Inferior parietal cortex (tissue), 1 donor: ENCODE measurements at regions not wholly inside any gene's neighbourhood (a gene's known extent, or its start where the extent isn't known, plus 50 kb on each side); places are given as distances from the start of the nearest gene placed in this dataset.
A peak's percentile ranks its signal among the peaks of the same experiment; 100 is the strongest.

Source experiments
- DNase-seq: peaks from one replicate; pipeline ENCODE4 v3.0.0-alpha.2; 2016; ENCODE audit errors: extremely low spot score

DNA sequence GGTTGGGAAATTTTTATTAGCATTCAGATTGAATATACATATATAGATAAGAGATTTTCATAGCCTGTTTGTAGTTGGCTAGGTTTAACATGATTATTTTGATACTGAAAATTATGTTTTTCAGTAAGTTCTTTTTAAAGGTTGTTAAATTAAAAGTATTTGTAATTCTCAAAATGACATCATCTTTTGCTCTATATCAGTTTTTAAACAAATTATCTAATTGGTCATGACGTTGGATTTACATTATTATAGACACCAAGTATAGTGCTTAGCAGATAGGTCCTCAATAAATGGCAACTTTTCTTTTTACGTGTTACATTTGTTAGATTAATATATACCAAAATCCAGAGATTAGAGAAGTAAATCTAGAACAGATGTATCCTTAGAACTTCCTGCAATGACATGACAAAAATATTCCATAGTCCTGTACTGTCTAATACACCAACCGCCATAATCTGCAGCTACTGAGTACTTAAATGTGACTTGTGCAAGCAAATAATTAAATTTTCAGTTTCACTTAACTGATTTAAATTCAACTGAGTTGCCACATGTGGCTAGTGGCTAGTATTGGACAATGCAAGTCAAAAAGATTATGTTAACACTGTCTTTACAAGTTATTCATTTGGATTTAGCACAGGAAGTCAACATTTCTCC lies 1613.1 kb upstream of the TENM3 start:
- no peak for DNase-seq

DNA sequence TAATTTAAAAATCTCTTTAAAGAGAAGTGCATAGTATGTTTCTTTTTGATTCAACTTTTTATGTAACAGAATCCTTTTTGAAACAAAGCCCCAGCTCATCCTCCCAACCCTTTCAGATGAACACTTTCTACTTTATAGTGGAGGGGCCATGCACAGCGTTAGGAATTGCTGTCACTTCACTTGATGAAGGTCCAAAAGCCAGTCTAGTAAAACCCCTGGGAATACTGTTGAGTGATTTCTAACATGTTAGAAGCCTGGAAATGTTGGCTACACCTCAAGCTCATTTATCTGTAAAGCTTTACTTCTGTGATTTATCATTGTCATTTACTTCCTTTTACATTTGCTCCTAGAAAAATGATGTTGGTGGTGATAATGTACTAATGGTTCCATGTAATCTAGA lies 1608.9 kb upstream of the TENM3 start:
- DNase-seq, result no peak

DNA sequence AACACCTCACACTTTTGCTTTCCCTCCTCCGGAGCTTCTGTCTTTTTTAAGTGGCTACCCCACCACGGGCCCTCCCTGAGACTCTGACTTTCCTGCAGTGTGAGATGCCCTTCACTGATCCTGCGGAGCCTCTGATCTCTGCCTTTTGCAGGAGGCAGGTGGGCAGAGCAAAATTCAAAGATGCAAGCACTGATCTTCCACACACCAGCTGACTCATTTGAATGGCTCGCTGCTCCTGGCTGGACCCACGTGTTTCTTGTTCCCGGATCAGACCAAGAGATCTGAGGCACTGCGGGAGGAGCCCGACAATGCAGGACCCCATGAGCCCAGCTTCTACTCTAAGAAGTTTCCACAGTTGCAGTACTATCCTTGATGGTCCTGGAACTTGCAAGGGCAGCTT lies 1607.9 kb upstream of the TENM3 start:
- DNase-seq, result no peak

DNA sequence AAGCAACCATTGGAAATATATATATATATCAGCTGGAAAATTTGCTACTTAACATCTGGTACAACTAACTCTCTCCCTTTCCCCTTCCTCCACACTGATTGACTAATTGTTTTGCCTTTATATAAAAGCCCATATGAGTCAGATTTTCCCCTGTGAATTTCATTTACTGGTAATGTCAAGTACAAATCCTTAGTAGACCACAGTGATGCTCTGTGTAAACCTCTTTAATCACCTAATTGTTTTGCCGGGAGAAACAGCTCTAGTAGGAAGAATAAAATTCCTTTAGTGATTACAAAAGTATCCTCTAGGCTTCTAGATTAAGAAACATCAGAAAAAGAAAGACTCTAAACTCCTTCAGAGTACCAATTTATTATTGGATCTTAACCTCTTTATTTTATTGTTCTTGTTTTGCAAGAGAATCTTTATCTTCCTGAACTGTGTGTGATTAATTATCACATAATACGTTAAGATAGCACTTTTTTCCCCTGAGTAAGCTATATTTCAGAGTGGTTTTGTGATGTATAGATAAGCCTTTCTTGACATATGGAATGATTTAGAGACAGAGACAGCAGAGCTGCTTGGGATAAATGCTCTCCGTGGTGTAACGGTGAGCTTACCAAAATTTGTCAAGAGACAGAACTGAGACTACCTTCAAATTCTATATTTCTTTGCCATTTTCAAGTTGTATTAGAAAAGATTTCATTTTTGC lies 1606.4 kb upstream of the TENM3 start:
- DNase-seq, result no peak

DNA sequence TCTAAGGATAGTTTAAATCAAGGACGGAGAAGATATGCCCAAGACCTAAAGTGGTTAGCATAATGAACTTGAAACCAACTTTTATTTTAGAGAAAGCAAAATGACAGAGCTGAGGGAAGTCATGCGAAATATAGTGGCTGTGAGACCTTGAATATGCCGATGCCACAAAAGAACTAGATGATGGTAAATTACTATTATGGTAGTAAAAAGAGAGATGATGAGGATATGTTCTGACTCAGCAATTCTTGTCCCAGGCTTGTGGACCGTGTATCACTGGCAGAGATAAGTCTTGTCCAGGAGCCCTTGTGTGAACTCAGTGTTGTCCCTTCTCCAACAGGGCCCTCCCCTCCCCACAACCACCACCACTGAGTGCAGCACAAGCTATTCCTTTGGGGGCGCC lies 1605.6 kb upstream of the TENM3 start:
- DNase-seq, result no peak

DNA sequence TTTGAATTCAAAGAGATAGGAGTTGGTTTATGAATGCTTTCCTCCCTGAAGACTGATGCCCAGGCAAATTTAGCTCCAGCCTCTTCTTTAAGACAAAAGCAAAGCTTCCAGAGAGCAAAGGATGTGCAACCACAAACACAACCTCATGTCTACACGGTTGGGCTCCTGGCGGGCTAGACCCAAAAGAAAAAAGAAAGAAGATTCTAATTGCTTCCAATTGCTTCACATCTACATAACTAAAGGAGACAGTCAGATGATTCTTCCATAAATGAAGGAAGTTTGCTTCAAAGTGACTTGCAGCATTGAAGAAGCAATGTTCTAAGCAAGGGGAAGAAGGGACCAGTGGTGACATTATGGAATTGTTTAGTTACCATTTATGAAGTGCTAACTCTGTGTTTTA lies 1603.0 kb upstream of the TENM3 start:
- no peak for DNase-seq

DNA sequence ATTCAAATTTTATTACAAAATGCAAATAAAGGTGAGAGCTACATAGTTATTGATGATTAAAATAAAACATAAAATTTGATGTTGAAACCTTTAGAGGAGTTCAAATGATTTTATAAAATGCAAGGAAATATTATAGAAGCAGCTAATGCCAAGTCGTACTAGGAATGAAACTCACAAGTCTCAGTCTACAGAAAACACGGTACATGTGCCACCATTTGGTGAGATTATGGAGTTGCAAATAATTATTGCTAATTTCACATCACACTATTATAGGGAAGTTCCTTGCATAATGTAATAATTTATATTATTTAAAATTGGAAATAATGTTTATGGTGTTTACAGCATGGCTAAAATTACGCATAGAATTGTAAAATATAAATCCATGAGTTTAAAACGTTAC lies 1601.7 kb upstream of the TENM3 start:
- DNase-seq, result no peak

- DNase-seq, result no peak
Observed at GRCh38 chr4:180642732-180643131, 1600.5 kb upstream of the TENM3 start.

GRCh38 chr4:180650273-180650672 lies 1592.9 kb upstream of the TENM3 start:
- DNase-seq, result no peak

DNA sequence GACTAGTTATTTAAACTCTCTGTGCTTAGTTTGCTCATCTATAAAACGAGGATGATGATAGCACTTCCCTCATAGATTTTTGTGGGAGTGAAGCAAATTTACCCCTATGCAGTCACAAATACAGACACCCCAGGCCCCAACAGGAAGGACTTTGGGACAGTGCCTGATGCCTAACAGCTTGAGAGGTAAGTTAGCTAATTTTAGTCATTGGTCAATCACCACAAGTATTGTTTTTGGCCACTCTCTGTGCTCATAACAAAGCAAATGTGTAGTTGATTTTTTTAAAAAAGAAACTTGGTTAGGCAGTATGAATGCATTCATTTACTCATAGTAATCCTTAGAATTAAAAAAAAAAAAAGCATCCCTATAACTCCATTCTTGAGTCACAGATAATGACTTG lies 1590.7 kb upstream of the TENM3 start:
- DNase-seq, result no peak

- no peak for DNase-seq
Observed at GRCh38 chr4:180655886-180656285, 1587.3 kb upstream of the TENM3 start.

GRCh38 chr4:180657881-180658280 lies 1585.3 kb upstream of the TENM3 start:
- DNase-seq, result no peak

DNA sequence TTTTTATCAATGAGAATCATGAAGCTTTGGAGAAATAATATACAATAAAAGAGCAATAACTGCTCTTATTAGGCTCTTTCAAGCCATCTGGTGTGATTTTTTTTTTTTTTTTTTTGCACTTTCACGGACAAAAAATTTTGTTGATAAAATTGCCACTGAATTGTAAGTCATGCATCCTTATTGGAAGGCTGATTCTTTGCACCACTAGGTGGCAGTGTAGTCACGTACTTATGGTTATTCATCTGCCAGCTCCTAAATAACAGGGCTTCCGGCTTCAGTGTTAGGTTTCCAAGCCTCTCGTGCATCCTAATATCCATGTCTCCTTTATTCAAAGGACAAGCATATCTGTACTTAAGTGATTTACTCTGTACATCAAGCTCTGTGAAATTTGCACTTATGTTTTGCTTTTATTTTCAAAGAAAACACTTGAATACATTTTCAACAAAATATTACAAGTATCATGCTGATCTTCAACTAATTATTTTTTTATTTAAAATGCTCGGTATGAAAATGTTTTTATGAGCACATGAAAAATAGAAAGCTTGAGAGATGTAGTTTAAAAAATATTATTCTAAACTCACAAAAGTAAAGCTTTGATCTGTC lies 1578.3 kb upstream of the TENM3 start:
- DNase-seq, result peak; percentile 95

- no peak for DNase-seq
Observed at GRCh38 chr4:180665481-180665880, 1577.7 kb upstream of the TENM3 start.

DNA sequence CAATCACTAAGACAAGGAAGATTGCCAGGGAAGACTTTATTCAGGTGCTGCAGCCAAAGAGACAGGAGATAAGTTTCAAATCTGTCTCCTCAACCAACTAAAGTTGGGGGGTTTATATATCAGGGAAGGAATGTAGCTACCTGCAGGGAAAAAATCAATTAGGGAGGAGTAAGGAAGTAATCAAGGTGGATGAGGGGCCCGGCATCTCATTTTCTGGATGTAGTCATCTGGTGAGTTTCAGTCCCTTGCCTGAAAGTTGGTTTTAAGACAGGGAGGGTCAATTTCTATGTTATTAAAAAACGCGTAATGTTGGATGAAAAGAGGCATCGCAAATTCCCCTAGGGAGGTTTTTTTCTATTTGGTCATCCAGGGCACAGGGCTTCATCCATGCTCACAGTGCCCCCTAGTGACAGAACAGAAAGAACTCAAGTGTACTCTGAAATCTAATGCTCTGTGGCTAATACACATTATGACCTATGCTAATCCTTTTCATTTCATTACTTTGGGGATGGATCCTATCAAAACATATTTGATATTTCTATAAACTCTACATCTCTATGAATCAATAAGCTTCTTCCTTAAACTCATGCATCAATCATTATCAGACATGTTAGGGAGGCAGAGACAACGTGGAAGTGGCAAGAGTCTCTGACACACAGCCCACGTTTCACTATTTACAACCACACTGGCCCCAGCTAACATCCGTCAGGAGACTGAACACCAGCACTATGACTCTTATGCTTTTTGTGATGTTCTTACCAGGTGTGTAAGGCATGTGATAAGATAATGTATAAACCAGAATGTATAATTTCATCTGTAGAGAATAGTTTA lies 1577.0 kb upstream of the TENM3 start:
- DNase-seq, result peak; percentile 80

- no peak for DNase-seq
Observed at GRCh38 chr4:180668732-180669131, 1574.5 kb upstream of the TENM3 start.

DNA sequence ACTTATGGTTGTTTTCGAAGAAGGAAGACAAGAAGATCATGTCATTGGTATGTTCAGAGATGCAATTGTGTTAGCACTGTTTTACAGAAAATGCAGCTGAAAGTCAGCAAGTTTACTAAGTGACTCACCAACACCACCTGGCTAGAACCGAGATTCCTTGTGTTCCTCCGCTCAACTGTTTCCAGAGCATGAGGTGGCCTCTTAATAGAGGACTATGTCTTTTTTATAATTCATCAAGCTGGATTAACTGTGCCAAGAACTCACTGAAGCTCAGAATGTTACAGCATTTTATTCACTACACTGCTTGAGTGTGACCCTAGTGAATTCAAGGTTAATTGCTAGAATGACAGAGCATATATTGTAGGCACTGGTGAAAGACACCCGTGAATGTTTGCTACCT lies 1573.5 kb upstream of the TENM3 start:
- no peak for DNase-seq

GRCh38 chr4:180674619-180675358 lies 1568.4 kb upstream of the TENM3 start:
- DNase-seq, result no peak

GRCh38 chr4:180675359-180675650 lies 1567.9 kb upstream of the TENM3 start:
- DNase-seq, result no peak

DNA sequence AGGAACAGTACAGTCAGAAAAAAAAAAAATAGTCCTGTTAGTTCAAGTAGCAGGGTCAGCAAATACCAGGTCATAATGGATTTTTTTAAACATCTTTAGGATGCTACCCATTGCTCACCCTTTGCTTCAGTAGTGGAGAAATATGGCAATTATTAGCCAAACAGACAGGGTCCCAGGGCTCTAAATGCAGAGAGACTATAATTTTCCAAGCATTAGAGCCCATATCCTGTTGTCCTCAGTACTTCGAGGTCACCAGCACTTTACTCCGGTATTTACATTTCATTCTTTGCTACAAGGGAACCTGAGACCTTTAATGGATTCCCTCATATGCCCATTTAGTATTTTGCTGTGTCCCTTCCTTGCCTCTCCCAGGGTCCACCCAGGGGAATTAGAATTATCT lies 1562.9 kb upstream of the TENM3 start:
- DNase-seq, result no peak

- no peak for DNase-seq
Observed at GRCh38 chr4:180682776-180683175, 1560.4 kb upstream of the TENM3 start.

DNA sequence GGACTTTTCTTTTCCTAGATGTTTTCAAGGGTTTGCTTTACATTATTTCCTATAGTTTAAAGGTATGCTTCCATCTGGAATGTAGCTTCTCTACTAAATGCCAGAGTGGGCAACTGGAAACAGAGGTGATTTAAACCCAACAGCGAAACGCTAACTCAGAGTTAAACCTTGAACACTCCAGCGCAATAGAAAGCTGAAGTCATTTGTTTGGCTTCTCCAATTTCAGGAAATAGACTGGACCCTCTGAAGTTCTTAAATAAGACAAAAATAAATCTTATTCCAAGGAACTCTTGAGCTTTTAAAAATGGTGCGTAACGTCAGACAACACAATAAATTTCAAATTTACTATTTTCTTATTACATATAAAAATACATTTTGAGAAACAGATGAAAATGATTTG lies 1560.0 kb upstream of the TENM3 start:
- no peak for DNase-seq
